ENCODE measurements at regions not wholly inside any gene's neighbourhood (a gene's known extent, or its start where the extent isn't known, plus 50 kb on each side); places are given as distances from the start of the nearest gene placed in this dataset.

- no peak for TF ChIP-seq CTCF (IDR thresholded peaks at IDR 0.05)
- Histone ChIP-seq H3K4me3 (no peak overlapping the region), H3K27ac (no peak overlapping the region)
- DNase-seq (ENCODE audit: low spot score) = no peak
Observed at GRCh38 chr10:118867768-118868167, 113.0 kb upstream of the CACUL1 start.

GRCh38 chr10:118868589-118868988 lies 113.8 kb upstream of the CACUL1 start:
- no peak for DNase-seq (ENCODE audit: low spot score)
- TF ChIP-seq CTCF (IDR thresholded peaks at IDR 0.05) = no peak
- Histone ChIP-seq H3K27ac (no peak overlapping the region), H3K4me3 (no peak overlapping the region)

- Histone ChIP-seq H3K4me3 (peak overlapping the region; percentile 15), H3K27ac (no peak overlapping the region)
- DNase-seq (ENCODE audit: low spot score) = no peak
- TF ChIP-seq CTCF (IDR thresholded peaks at IDR 0.05) = no peak
Observed at GRCh38 chr10:118870467-118871243, 115.9 kb upstream of the CACUL1 start.

GRCh38 chr10:118871244-118871865 lies 116.6 kb upstream of the CACUL1 start:
- Histone ChIP-seq H3K27ac (no peak overlapping the region), H3K4me3 (no peak overlapping the region)
- no peak for TF ChIP-seq CTCF (IDR thresholded peaks at IDR 0.05)
- no peak for DNase-seq (ENCODE audit: low spot score)

- Histone ChIP-seq H3K27ac (no peak overlapping the region), H3K4me3 (no peak overlapping the region)
- no peak for TF ChIP-seq CTCF (IDR thresholded peaks at IDR 0.05)
- no peak for DNase-seq (ENCODE audit: low spot score)
Observed at GRCh38 chr10:118873091-118873737, 118.4 kb upstream of the CACUL1 start.

GRCh38 chr10:118873738-118874105 lies 119.0 kb upstream of the CACUL1 start:
- no peak for TF ChIP-seq CTCF (IDR thresholded peaks at IDR 0.05)
- Histone ChIP-seq H3K27ac (no peak overlapping the region), H3K4me3 (no peak overlapping the region)
- DNase-seq (ENCODE audit: low spot score) = no peak
